ENCODE measurements at regions not wholly inside any gene's neighbourhood (a gene's known extent, or its start where the extent isn't known, plus 50 kb on each side); places are given as distances from the start of the nearest gene placed in this dataset.

GRCh38 chr6:156189714-156190113, 587.5 kb upstream of the ARID1B start:
- no peak for DNase-seq (ENCODE audit: low spot score)

- no peak for DNase-seq (ENCODE audit: low spot score)
These were observed 588.0 kb upstream of the ARID1B start for GRCh38 chr6:156189195-156189594.

- DNase-seq (ENCODE audit: low spot score): no peak
These were observed 592.1 kb upstream of the ARID1B start for GRCh38 chr6:156185113-156185512.

GRCh38 chr6:156183678-156184077, 593.5 kb upstream of the ARID1B start:
- DNase-seq (ENCODE audit: low spot score): no peak

- DNase-seq (ENCODE audit: low spot score): no peak
These were observed 594.8 kb upstream of the ARID1B start for GRCh38 chr6:156182356-156182755.

GRCh38 chr6:156181506-156181905, 595.7 kb upstream of the ARID1B start:
- DNase-seq (ENCODE audit: low spot score): no peak

GRCh38 chr6:156175971-156176421, 601.2 kb upstream of the ARID1B start:
- peak; percentile 17 for DNase-seq (ENCODE audit: low spot score)

GRCh38 chr6:156175433-156175832, 601.7 kb upstream of the ARID1B start:
- DNase-seq (ENCODE audit: low spot score): no peak

- DNase-seq (ENCODE audit: low spot score): no peak
These were observed 602.9 kb upstream of the ARID1B start for GRCh38 chr6:156174031-156174890.

GRCh38 chr6:156169371-156169770, 607.8 kb upstream of the ARID1B start:
- DNase-seq (ENCODE audit: low spot score): no peak

- DNase-seq (ENCODE audit: low spot score): no peak
These were observed 609.5 kb upstream of the ARID1B start for GRCh38 chr6:156167625-156168071.

GRCh38 chr6:156167016-156167624, 610.1 kb upstream of the ARID1B start:
- no peak for DNase-seq (ENCODE audit: low spot score)

GRCh38 chr6:156166093-156166492, 611.1 kb upstream of the ARID1B start:
- no peak for DNase-seq (ENCODE audit: low spot score)

GRCh38 chr6:156164701-156165452, 612.3 kb upstream of the ARID1B start:
- DNase-seq (ENCODE audit: low spot score): no peak

GRCh38 chr6:156163311-156163710, 613.9 kb upstream of the ARID1B start:
- DNase-seq (ENCODE audit: low spot score): no peak

GRCh38 chr6:156161471-156161870, 615.7 kb upstream of the ARID1B start:
- DNase-seq (ENCODE audit: low spot score): no peak

- DNase-seq (ENCODE audit: low spot score): no peak
These were observed 616.4 kb upstream of the ARID1B start for GRCh38 chr6:156160795-156161165.

- DNase-seq (ENCODE audit: low spot score): no peak
These were observed 617.0 kb upstream of the ARID1B start for GRCh38 chr6:156160007-156160794.

GRCh38 chr6:156154896-156155295, 622.3 kb upstream of the ARID1B start:
- no peak for DNase-seq (ENCODE audit: low spot score)

GRCh38 chr6:156150391-156150790, 626.8 kb upstream of the ARID1B start:
- DNase-seq (ENCODE audit: low spot score): no peak

GRCh38 chr6:156146891-156147290, 630.3 kb upstream of the ARID1B start:
- DNase-seq (ENCODE audit: low spot score): no peak
